Subcutaneous abdominal adipose tissue (tissue), 5 donors: ENCODE measurements at regions not wholly inside any gene's neighbourhood (a gene's known extent, or its start where the extent isn't known, plus 50 kb on each side); places are given as distances from the start of the nearest gene placed in this dataset.

Experiments used
- H3K27ac ChIP-seq: one replicate; pipeline ENCODE4 v1.7.0; 2013; ENCODE audit warnings: low read depth, mild to moderate bottlenecking, inconsistent platforms, low read length, moderate library complexity
- H3K27me3 ChIP-seq, 5 donors: one replicate each; pipeline ENCODE4 v1.7.0; 2013; ENCODE audit warnings: low read length in 5 of 5, inconsistent platforms in 1 of 5; ENCODE audit not compliant: control insufficient read depth in 5 of 5, insufficient read depth in 4 of 5
- H3K36me3 ChIP-seq, 5 donors: one replicate each; pipeline ENCODE4 v1.7.0; 2013; ENCODE audit warnings: low read length in 5 of 5; ENCODE audit not compliant: control insufficient read depth in 5 of 5, insufficient read depth in 5 of 5
- H3K4me1 ChIP-seq, 5 donors: one replicate each; pipeline ENCODE4 v1.7.0; 2013; ENCODE audit warnings: low read length in 5 of 5, mild to moderate bottlenecking in 3 of 5, moderate library complexity in 1 of 5; ENCODE audit not compliant: control insufficient read depth in 5 of 5, insufficient read depth in 5 of 5
- H3K4me3 ChIP-seq, 5 donors: one replicate each; pipeline ENCODE4 v1.7.0; 2013; ENCODE audit warnings: low read length in 5 of 5, low read depth in 1 of 5
- H3K9ac ChIP-seq, 5 donors: one replicate each; pipeline ENCODE4 v1.7.0; 2013; ENCODE audit warnings: low read length in 5 of 5, mild to moderate bottlenecking in 4 of 5, moderate library complexity in 3 of 5
- H3K9me3 ChIP-seq, 5 donors: one replicate each; pipeline ENCODE4 v1.7.0; 2013; ENCODE audit warnings: low read length in 5 of 5; ENCODE audit not compliant: control insufficient read depth in 5 of 5
- donor health status: healthy.
- donor health status: healthy.
- donor health status: healthy.
- donor health status: healthy.
- donor health status: healthy.

DNA sequence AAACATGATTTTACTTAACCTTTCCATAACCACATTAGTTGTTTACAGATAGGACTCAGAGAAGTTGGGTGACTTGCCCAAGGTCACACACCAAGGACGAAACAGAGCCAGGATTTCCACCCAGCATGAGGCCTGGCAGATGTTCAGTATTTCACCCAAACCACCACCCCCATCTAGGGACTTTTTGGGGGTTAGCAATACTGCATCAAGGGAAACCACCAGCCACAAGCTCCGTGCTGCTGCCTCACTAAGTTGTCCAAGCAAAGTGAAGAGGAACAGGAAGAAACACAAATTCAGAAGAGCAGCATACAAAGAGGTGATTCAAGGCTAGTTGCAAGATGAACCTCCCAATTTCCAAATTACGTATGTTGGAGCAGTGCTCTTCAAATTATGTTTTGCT, 219.6 kb upstream of the RORB start:
- H3K27me3 ChIP-seq, result no peaks in the 10 kb centered on the region
- H3K9me3 ChIP-seq, result no peaks in the 10 kb centered on the region
- H3K9ac ChIP-seq, result no peak overlapping the region
- no peaks in the 10 kb centered on the region for H3K4me1 ChIP-seq
- H3K36me3 ChIP-seq, result no peaks in the 10 kb centered on the region
- no peak overlapping the region for H3K27ac ChIP-seq
- no peak overlapping the region for H3K4me3 ChIP-seq

GRCh38 chr9:74281674-74282073, 215.5 kb upstream of the RORB start:
- Histone ChIP-seq H3K9ac (no peak overlapping the region), H3K27ac (no peak overlapping the region), H3K27me3 (no peaks in the 10 kb centered on the region), H3K4me3 (no peak overlapping the region), H3K4me1 (no peaks in the 10 kb centered on the region), H3K9me3 (no peaks in the 10 kb centered on the region), H3K36me3 (no peaks in the 10 kb centered on the region)

- Histone ChIP-seq H3K27ac (no peak overlapping the region), H3K27me3 (no peaks in the 10 kb centered on the region), H3K36me3 (no peaks in the 10 kb centered on the region), H3K4me1 (no peaks in the 10 kb centered on the region), H3K9ac (no peak overlapping the region), H3K4me3 (no peak overlapping the region), H3K9me3 (no peaks in the 10 kb centered on the region)
Measured at GRCh38 chr9:74282526-74283253, 214.4 kb upstream of the RORB start.

- H3K27ac ChIP-seq, result no peak overlapping the region
- no peak overlapping the region for H3K4me3 ChIP-seq
- H3K36me3 ChIP-seq, result no peaks in the 10 kb centered on the region
- no peaks in the 10 kb centered on the region for H3K27me3 ChIP-seq
- H3K9ac ChIP-seq, result no peak overlapping the region
- no peaks in the 10 kb centered on the region for H3K9me3 ChIP-seq
- H3K4me1 ChIP-seq, result no peaks in the 10 kb centered on the region
Measured at GRCh38 chr9:74284581-74285450, 212.3 kb upstream of the RORB start.

- Histone ChIP-seq H3K36me3 (no peaks in the 10 kb centered on the region), H3K4me3 (no peak overlapping the region), H3K27me3 (no peaks in the 10 kb centered on the region), H3K27ac (no peak overlapping the region), H3K9ac (no peak overlapping the region), H3K9me3 (no peaks in the 10 kb centered on the region), H3K4me1 (no peaks in the 10 kb centered on the region)
Measured at GRCh38 chr9:74293479-74293878, 203.7 kb upstream of the RORB start.

DNA sequence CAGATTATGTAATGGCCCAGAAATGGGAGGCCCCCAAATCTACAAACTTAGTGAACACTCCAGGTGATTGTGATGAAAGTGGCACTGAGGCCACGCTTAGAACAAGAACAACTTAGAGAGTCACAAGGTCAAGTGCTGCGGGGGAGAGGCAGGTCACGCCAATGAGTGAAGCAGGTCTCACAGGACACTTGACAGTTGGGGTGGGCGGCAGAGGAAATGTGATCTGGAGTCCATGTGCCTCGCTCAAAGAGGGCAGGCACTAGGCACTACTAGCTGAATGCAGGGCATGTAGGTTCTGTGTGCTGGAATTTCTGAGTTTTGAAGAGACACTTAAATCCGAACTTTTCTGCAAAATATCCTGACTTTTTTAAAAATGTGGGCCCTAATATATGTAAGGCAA, 193.2 kb upstream of the RORB start:
- no peaks in the 10 kb centered on the region for H3K4me1 ChIP-seq
- no peak overlapping the region for H3K4me3 ChIP-seq
- H3K27me3 ChIP-seq, result no peaks in the 10 kb centered on the region
- H3K9me3 ChIP-seq, result no peaks in the 10 kb centered on the region
- H3K27ac ChIP-seq, result no peak overlapping the region
- H3K36me3 ChIP-seq, result no peaks in the 10 kb centered on the region
- H3K9ac ChIP-seq, result no peak overlapping the region

- Histone ChIP-seq H3K9me3 (no peaks in the 10 kb centered on the region), H3K9ac (no peak overlapping the region), H3K27me3 (no peaks in the 10 kb centered on the region), H3K4me1 (no peaks in the 10 kb centered on the region), H3K27ac (no peak overlapping the region), H3K4me3 (no peak overlapping the region), H3K36me3 (no peaks in the 10 kb centered on the region)
Measured at GRCh38 chr9:74304598-74304997, 192.5 kb upstream of the RORB start.

- H3K4me1 ChIP-seq, result no peaks in the 10 kb centered on the region
- no peaks in the 10 kb centered on the region for H3K36me3 ChIP-seq
- H3K27me3 ChIP-seq, result no peaks in the 10 kb centered on the region
- H3K9me3 ChIP-seq, result peaks cover 0 to 3% (median 0%) of the 10 kb centered on the region in 5 donors
- no peak overlapping the region for H3K9ac ChIP-seq
- H3K27ac ChIP-seq, result no peak overlapping the region
- H3K4me3 ChIP-seq, result no peak overlapping the region
Measured at GRCh38 chr9:74309654-74310053, 187.5 kb upstream of the RORB start.

DNA sequence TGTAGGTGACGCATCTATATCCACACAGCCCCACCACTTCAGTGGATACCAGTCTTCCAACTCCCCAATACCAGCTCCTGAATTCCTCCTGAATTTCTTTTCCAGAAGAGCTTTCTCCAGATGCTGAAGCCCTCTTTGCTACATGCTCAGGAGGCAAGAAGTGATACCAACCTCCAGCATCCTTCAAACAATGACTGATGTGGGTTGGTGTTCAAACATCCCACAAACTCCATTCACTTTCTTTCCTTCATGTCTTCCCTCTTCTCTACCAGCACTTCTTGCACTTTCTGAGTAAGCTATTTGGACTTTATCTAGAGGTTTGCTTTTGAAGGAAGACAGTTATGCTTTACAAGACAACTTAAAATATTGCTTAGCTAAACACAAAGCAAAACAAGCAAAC, 179.9 kb upstream of the RORB start:
- H3K4me1 ChIP-seq, result no peaks in the 10 kb centered on the region
- peaks cover 0 to 4% (median 3%) of the 10 kb centered on the region in 5 donors for H3K9me3 ChIP-seq
- H3K4me3 ChIP-seq, result no peak overlapping the region
- no peak overlapping the region for H3K9ac ChIP-seq
- H3K36me3 ChIP-seq, result no peaks in the 10 kb centered on the region
- H3K27me3 ChIP-seq, result no peaks in the 10 kb centered on the region
- no peak overlapping the region for H3K27ac ChIP-seq

DNA sequence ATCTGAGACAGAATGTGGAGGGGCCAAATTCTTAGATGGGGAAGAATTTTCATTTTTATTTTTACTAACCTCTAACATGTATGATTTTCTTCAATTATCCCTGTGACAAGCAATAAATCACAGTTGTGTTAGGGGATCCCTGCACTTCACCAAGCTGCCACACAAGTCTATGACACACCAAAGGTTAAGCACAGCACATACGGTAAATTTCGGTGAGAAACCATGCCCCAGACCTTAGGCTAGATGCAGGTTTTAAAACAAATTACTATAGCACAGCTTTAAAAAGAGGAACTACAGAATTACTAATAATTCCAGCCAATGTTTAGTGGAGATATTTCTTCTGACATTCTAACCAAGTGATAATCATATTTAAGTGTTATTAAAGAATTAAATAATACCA, 175.7 kb upstream of the RORB start:
- Histone ChIP-seq H3K27ac (no peak overlapping the region), H3K9me3 (peaks cover 0 to 4% (median 3%) of the 10 kb centered on the region in 5 donors), H3K9ac (no peak overlapping the region), H3K4me1 (no peaks in the 10 kb centered on the region), H3K36me3 (no peaks in the 10 kb centered on the region), H3K4me3 (no peak overlapping the region), H3K27me3 (no peaks in the 10 kb centered on the region)
